GOT3 (cell line): ENCODE measurements at regions not wholly inside any gene's neighbourhood (a gene's known extent, or its start where the extent isn't known, plus 50 kb on each side); places are given as distances from the start of the nearest gene placed in this dataset.
"Not testable (repeated sequence)": the region's sequence is repeated elsewhere in the genome, so short reads cannot be mapped to it uniquely, and the experiment has no call there.

Experiments
- DNase-seq: peaks from one replicate; lab custom pipeline; 2025; ENCODE audit warnings: mixed read lengths; lab: John Stamatoyannopoulos, UW

DNA sequence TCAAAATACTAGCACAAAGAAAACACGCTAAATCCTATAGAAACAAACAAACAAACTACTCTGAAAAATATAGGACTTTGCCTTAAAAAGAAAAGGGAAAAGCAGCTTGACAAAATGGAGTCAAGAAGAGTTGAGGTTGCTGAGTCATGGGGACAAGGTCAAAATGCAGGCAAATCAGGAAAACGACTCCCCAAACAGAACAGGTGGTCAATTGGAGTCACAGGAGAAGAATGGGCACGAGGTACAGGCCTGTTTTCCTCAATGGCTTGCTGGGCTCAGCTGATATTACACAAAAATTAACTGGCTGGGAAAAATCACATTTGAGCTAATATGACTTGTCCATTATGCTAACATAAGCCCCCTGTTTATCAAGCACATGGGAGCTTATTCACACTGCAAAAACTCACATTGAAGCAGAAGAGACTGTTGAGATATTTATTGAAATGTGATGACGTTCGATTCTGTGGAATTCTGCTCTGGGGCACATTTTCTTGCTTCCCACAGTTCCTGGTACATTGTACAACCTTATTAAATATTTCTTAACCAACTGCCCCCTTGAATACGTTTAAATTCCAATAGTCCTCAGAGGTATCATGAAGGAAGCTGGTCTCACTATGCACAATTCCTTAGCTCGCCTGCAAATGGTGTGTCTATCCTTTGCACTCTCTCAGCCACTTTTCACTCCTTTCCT, 1622.1 kb downstream of the STIM2 start:
- DNase-seq = no peak

GRCh38 chr4:28488021-28488420, 1627.4 kb downstream of the STIM2 start:
- no peak for DNase-seq

GRCh38 chr4:28490669-28491068, 1630.0 kb downstream of the STIM2 start:
- no peak for DNase-seq

GRCh38 chr4:28505064-28505463, 1644.4 kb downstream of the STIM2 start:
- no peak for DNase-seq

GRCh38 chr4:28508636-28509035, 1648.0 kb downstream of the STIM2 start:
- DNase-seq = no peak

DNA sequence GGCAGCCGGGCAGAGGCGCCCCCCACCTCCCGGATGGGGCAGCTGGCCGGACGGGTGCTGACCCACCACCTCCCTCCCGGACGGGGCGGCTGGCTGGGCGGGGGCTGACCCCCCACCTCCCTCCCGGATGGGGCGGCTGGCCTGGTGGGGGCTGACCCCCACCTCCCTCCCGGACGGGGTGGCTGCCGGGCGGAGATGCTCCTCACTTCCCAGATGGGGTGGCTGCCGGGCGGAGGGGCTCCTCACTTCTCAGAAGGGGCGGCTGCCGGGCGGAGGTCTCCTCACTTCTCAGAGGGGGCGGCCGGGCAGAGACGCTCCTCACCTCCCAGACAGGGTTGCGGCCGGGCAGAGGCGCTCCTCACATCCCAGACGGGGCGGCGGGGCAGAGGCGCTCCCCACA, 1654.1 kb downstream of the STIM2 start:
- DNase-seq = not testable (repeated sequence)

GRCh38 chr4:28518561-28519165, 1658.0 kb downstream of the STIM2 start:
- no peak for DNase-seq

GRCh38 chr4:28523681-28524190, 1663.1 kb downstream of the STIM2 start:
- DNase-seq = no peak

GRCh38 chr4:28536124-28536523, 1675.5 kb downstream of the STIM2 start:
- DNase-seq = no peak

GRCh38 chr4:28545986-28546385, 1685.3 kb downstream of the STIM2 start:
- no peak for DNase-seq

GRCh38 chr4:28548136-28548535, 1687.5 kb downstream of the STIM2 start:
- no peak for DNase-seq

DNA sequence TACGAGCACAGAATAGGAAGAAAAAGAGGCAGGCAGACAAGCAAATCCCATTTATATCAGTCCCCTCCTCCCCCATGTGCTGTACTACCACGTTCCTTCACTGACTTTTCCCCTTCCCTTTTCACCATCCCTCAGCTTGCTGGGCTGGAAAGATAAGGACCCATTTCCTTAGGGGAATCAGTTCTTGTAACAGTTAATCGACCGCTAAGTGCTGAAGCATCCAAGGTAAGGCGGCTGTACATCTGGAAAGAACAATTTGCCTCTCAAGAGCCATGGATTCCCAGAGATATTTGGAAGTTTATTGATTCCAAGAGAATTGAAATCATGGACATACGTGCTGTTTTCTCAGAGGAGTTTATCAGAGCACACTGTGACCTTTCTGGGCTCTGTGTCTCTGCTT, 1688.0 kb downstream of the STIM2 start:
- DNase-seq = no peak

GRCh38 chr4:28555866-28556265, 1695.2 kb downstream of the STIM2 start:
- DNase-seq = no peak

GRCh38 chr4:28557755-28558154, 1697.1 kb downstream of the STIM2 start:
- no peak for DNase-seq

GRCh38 chr4:28558895-28559294, 1698.3 kb downstream of the STIM2 start:
- no peak for DNase-seq

- no peak for DNase-seq
Observed at GRCh38 chr4:28562913-28563312, 1702.3 kb downstream of the STIM2 start.

- no peak for DNase-seq
Observed at GRCh38 chr4:28565396-28565795, 1704.8 kb downstream of the STIM2 start.

- no peak for DNase-seq
Observed at GRCh38 chr4:28600958-28601357, 1740.3 kb downstream of the STIM2 start.

DNA sequence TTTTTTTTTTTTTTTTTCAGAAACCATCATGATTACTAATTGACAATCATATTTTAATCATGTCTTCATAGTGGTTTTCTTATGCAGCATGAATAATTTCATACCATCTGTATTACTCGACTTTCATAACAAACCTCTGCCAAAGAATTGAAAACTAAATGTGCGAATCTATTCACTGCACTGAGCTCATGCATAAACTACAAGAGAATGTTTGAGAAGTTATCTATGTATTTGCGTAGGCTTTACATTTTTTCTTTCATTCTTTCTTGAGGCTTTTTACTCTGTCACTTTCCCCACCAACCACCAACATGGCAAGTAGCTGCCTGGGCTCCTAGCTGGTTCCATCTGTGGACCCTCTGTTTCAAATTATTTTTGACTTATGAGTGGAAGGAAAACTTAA, 1761.0 kb downstream of the STIM2 start:
- no peak for DNase-seq

- DNase-seq = no peak
Observed at GRCh38 chr4:28636971-28637370, 1776.3 kb downstream of the STIM2 start.

GRCh38 chr4:28639747-28640146, 1779.1 kb downstream of the STIM2 start:
- no peak for DNase-seq

DNA sequence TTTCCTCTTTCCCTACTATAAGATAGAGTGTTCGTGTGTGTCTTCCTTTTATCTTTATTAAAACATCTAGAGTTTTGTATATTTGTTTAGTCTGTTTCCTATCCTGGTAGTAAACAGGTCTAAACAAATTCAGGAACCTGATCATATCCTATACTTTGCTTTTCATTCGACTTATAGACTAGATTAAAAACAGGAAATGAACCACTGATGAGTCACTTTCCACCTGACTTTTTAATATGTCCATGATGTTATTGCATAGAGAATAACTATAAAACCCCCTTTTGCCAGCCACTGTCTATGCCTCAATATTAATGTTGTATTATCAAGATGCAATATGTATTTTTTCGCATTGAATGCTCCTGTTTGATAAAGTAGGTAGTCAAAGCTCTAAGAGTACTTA, 1794.0 kb downstream of the STIM2 start:
- DNase-seq = no peak

DNA sequence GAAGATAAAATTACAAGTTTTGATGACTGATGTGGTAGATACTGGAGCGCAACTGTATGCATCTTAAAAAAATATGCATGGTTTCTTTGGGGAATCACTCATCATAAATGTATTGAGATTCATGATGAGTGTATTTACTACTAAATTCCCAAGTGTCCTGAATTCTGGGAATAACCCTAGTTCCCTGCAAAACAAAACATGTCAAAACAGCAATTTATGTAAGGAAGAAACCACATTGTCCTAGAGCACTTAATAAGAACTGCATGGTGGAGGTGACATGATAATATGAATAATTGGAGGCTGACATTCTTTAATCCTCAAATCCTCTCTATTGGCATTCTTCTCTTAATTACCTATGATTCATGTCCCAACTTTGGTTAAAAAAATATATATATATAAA, 1804.7 kb downstream of the STIM2 start:
- DNase-seq = no peak

DNA sequence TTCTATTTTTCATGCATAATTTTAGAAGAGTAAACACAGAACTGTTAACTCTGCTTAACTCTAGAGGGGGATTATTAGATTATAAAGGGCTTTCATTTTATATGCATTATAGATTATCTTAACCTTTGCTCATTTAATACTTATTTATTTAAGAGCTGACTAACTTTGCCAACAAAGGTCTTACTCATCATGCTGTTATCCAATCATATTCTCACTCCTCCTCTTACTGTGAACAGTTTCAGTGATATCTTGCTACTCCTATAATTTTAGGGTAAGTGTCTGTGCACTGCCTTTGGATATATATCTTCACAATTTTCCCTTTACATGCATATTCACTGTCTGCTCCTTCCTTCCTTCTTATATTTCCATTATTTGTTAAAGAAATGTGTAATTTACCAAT, 1814.9 kb downstream of the STIM2 start:
- no peak for DNase-seq
